T-helper 2 cell treated with Interferon-gamma antibody and Interleukin-4, amounts not matched to agents 100 ng/mL and 5 ng/mL, for 36 hours (primary cell): ENCODE measurements at regions not wholly inside any gene's neighbourhood (a gene's known extent, or its start where the extent isn't known, plus 50 kb on each side); places are given as distances from the start of the nearest gene placed in this dataset.

ENCODE experiments used
- intact Hi-C: fragments of 100-400 bp; cut with micrococcal nuclease; formaldehyde crosslinking; loops from one replicate; pipeline ENCODE4 v1.15.1; 2023

DNA sequence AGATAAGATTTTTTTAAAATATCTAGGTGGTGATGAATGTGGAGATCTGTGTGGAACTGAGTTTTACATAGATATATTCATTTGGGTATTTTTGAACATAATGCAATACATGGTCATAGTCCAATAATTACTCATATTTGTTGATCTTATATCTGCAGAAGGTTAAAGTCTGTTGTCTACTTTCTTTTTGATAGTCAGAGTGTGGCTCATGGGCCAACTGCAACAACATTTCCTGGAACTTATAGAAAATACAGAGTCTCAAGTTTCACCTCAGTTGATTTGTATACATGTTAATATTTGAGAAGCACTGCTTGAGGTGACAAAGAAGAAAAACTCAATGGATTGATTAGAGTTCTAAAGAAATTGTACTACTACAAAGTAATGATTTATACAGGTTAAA, 408.4 kb downstream of the ARAP2 start:
- intact Hi-C loops = no loop called here

DNA sequence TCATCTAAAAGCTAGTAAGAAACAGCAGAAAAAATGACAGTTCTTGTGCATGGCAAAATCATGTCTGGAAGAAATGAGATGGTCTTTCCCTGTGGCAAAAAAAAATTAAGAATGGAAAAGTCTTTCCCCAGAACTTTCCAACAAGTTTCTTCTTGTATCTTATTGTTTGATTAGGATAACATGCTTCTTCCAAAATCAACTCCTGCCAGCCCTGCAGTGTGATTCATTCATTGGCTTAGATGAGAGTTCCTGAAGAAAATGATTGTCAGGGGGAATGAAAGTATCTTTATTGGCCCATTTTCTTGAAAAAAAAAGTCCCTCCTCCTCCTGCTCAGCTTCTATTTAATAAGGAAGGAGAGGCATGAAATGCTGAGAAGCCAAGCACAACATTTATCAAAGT, 407.7 kb downstream of the ARAP2 start:
- intact Hi-C loops = no loop called here

DNA sequence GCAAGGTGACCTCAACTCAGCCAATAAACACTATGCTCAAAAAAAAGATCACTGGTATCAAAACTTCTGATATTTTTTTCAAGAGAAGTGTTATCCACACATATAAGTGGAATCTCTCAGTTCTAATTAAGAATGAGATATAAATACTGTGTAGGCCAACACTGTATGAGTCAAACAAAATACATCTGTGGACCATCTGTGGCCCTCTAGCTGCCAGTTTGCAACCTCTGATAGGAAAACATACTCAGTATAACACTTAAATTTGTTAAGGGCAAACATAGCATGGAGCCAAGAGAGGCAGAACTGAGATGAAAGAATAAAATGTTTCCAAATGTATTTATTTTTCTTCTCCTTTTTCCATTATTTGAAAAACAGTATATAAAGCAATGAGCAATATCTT, 377.3 kb downstream of the ARAP2 start:
- intact Hi-C loops = no loop called here

DNA sequence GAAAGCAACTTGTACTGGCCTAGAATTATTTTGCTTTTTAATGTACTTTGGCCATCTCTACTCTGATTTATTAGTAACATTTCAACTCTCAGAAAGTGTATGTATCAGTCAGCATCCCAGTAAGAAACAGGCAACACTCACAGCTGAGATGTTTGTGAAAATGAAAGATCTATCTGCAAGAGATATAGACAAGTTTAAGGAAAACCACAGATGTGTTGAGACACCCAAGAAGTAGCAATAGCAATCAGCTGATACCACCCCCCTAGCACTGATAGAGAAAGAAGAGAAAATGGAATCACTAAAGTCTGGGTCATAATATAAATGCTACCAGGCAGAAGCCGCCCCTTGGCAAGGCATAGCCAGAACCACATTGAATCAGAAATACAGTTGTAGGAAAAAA, 372.0 kb downstream of the ARAP2 start:
- intact Hi-C loops = no loop called here

DNA sequence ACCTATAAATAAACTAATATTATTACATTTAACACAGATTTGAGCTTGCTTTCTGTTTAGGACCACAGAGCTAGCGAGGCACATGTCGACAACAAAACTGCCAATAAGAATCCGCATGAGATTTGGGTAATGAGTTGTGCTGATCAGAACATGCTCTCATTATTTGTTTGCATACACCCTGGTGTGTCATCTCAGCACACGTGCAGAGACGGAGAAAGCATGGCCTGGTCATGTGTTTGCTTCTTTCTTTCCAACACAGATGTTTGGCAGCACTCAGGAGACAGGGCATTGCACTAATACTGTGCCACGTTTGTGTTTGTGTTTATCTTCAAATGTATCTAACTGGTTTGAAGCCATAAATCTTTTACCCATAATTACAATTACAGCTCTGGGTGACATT, 364.8 kb downstream of the ARAP2 start:
- intact Hi-C loops = no loop called here

DNA sequence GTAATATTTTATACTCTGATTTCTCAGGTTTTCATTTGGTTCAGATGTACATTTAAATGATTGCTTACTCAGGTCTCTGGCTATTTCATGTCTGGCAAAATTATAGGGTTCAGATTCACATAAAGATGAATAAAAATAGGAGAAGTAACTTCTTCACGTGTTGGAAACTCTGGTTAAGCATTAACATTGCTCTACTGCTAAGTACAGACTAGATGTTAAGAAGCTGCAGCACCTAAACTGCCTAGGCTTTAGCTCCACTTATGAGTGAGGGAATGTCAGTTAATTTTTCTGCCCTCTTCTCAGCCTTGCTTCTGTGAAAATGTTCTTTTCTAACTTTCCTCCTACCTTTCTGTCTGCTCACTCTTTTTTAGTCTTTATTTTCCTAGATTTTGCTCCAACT, 361.2 kb downstream of the ARAP2 start:
- intact Hi-C loops = no loop called here

DNA sequence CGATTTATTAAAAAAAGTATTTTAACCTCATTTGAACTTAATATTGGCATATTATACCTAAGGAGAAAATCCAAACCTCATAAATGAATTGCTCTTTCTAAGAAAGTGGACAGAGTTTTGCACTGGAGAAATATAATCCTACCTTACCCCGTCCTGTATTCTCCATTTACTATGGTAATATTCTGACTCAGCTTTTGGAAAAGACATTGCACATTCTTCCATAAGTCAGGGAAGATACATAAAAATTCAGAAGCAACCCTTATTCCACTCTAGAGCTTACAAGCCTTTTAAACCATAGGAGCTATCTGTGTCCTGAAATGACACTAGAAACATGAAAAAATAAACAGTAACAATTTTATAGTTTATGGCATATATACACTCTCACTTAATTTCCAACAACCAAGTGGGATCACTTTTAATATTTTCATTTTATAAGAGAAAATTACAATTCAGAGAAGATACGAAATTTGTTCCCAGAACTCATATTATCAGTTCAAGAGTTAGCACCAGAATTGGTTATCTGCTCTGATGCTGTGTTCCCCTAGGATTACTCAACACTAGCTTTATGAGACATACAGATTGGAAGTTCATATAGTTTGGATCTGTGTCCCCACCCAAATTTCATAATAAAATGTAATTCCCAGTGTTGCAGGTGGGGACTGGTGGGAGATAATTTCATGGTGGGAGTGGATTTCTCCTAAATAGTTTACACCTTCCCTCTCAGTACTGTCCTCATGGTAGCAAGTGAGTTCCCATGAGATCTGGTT, 359.4 kb downstream of the ARAP2 start:
- intact Hi-C loops = no loop called here

DNA sequence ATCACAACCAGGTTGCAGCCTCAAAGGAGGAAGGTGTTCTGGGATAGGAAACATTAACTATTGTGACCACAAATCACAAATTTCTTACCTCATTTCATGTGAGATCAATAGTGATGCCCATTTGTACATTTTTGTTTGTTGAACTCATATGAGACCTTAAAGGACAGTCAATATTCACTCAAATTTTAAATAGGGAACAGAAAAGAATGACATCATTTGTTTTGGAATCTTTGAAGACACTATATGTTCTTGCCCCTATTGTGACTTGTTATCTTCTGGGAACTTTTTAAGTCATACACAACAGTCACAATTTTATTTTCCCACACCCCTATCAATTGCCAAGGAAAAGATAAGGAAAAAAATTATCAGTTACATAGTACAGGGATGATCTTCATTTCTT, 346.5 kb downstream of the ARAP2 start:
- intact Hi-C loops = no loop called here

DNA sequence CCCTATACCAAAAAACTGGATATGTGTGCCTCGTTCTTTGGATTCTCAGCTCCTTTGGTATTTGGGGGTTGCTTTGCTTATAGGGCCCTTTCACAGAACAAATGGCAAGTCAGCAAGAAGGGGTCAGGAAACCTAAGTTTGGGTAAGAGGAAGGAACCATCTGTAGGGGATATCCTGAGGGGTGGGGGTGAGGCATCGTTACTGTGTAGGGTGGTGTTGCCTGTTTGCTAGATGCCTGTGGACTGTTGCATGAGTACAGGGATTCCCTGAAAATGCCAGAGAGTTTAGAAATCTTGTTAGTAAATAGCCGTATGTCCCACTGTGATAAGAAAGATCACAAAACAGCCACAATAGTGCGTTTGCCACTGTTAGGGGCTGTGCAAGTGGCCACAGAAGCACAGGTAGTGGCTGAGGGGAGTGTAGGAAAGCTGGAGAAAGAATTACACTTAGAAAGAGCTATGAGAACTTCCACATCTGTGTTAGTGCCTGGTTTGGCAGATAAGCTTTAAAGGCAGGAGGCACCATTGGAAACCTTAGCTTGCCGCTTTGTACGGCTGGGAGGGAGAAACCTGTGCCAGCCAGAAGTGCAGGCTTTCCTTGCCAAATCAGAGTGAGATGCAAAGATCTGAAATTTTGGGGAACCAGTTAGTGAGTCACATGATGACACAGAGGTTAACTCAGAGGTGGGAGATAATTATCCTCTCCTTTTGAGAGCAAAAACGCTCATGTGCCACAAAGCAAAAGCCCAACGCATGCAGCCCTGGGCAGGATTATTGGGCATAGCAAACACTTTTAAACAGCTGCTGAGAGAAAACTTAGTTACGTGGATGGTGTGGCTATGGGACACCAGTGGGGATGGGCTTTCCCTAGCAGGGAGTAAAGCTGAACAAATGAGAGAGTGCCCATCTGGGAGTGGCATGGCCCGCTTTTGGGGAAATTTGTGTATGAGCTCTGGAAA, 343.7 kb downstream of the ARAP2 start:
- intact Hi-C loops = no loop called here

DNA sequence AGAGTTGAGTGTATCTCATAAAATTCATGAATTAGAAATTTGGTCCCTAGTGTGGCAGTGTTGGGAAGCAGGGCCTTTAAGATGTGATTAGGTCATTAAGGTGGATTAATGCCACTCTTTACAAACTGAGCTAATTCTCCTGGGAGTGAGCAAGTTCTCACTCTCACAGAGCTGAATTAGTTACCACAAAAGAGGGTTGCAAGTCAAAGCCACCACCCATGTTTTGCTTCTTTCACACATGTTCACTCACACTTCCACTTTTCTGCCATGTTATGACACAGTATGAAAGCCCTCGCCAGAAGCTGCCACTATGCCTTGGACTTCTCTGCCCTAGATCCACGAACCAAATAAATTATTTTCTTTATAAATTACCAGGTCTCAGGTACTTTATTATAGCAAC, 332.1 kb downstream of the ARAP2 start:
- intact Hi-C loops = no loop called here

DNA sequence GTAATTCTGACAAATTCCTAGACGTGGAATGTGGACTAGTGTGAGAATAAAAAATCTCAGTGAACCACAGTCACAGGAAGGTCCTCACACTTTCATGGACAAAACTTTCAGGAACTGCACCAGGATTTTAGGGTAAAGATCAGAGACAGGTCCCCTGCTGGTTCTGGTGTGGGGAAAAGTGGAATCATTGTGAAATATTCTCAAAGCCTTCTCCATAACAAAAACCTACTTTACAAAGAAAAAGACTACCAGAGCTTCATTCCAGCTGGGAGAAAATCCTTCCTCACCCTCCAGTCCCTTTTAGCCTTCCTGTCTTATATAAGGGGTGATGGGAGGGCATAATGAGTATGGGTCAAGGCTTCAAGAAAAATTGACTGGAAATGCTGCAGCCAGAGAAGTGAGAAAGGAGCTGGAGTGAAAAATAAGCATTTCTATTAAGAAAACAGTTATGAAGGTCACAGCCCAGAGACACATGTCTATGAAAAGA, 325.8 kb downstream of the ARAP2 start:
- intact Hi-C loops = no loop called here

DNA sequence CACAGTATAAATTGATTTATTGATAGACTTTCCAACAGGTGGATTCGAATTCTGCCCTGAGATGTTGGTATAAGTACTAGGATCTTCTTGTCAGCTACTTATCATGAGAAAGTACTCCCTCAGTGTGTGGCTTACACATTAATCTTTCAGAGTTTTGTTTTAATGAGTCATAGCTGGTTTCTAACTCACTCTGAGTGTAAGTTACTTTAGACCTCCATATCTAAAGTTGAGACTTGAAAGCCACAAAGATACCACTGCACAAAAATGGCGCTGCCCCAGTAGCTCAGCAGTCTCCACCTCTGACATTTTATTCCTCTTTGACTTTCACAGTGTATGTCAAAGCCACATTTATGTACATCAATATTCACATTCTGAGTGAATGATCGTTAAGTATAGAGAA, 318.5 kb downstream of the ARAP2 start:
- intact Hi-C loops = no loop called here

DNA sequence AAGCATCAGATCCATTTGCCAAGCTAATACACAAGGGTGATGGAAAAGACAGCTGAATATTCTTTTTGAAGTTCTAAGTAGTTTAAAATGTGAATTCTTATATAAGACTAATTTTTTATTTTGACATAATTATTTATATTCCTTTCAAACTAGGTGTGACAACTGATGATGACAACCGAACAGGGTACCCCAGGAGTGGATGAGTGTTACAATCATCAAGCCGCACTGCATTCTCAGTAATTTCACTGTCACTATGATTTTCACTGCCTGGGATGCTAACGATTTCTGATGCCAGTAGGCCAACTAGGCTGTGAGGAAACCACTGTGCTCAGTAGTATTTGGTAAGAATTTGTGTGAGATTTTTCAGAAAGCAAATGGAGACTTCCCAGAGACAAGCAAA, 317.5 kb downstream of the ARAP2 start:
- intact Hi-C loops = no loop called here

DNA sequence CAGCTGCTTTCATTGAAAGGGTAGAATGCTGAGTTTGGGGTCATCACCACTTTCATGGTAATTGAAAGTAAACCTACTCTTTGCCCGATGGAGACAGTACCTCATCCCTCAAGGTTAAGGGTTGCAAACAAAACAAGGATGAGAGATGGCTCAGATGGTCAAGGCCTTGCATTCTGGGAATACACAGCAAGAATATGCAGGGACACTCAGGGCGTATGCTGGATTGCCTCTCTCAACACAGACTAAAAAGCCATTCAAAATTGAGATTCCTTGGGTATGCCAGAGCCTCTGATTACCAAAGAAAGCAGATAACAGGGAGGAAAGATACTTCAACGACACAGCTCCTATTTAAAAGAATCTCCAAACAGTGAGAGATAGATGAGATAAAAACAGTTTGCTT, 310.4 kb downstream of the ARAP2 start:
- intact Hi-C loops = loop anchor here (2.0 kb wide), 1 partner anchor 209 kb away; no protein-coding TSS in a partner anchor

DNA sequence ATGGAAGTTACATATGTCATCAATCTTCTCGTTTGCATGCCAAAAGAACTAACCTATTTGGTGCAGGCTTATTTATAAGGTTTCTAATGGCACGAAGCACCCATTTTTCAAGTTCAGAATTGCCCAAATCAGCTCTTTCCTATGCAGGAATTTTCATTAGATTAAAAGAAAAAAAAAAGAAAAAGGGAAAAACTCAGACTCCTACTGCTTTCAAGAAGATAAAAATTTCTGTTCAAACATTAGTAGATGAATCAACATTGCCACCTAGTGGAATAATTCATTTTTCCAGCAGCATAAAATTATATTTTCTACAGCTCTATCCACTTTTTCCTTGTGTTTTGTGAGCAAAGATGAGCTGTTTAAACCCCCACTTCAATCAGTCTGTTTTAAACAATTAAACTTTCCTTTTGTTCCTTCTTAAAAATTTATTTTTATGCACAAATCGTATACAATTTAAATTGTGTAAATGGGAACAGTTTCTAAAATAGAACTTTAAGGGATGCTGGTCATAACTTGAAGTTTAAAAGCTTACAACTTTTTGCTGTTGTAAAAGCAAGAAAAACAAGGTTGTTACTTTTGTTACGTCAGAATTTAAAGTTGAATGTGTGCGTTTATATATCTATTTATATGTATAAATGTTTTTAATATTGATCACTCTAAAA, 309.9 kb downstream of the ARAP2 start:
- intact Hi-C loops = loop anchor here (2.0 kb wide), 1 partner anchor 210 kb away; no protein-coding TSS in a partner anchor

DNA sequence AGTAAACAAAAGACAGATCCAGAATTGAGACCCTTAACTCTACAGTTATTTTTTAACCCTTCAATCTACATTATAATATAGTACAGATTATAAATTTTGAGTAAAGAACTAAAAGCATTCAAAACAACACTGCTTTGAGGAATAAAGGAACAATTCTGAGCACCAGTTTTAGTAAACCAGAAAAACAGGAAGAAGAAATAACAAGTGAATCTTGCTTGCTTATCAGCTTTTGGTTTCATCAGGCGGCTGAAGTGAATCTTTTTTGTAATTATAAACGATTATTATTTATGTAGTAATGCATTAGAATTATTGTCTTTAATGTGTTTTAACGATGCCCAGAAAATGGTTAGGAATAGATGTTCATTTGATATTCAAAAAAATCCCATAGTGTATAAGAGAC, 305.4 kb downstream of the ARAP2 start:
- intact Hi-C loops = no loop called here

DNA sequence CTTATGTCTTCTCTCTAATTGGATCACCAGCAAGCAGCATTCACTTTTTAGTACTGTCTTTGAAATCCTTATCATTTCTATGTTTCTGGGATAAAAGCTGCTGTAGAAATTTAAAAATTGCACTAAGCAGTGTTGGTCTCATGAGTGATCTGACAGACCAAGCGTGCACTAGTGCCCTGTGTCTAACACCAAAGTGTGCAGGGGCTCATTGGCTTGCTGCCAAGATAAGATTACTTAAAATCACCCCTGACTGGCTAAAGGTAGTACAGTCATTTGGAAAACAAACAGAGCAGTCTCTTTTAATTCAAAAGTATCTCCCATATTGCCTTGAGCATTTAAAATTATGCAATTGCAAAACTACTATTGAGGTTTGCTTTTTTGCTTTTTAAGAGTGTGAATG, 304.6 kb downstream of the ARAP2 start:
- intact Hi-C loops = no loop called here

DNA sequence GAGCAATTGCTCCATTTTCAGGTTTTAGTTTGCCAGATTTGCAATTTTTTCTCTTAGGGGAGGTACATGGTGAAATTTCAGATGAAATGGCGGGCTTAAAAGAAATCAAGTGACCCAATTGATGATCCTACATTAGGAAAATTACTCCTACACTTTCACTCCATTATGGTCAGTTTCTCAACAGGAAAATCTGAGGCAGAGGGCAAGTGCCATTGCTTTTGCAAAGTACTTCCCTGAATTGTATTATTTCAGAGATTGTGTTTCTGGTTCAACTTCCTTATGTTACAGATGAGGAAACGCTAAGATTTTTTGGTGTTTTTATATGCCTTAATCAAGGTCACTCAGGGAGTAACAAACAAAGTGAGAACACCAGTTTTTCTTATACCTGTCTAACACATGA, 302.2 kb downstream of the ARAP2 start:
- intact Hi-C loops = no loop called here

DNA sequence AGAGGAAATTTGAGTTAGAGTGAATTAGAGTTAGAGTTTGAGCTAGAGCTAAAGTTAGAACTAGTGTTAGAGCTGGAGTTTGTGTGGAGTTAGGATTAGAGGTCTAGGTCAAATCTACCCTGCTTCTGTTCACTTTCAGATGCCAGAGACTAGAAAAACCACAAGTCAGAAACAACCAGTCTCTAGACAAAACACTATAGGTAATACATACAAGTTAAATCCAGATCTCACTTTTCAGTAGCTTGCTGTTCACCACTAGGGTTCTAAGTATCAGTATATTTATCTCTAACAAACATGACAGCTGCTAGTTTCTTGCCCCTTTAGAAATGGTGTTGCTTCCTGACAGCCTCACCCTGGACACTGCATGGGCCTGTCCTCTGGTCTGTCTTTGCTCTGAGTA, 300.7 kb downstream of the ARAP2 start:
- intact Hi-C loops = no loop called here

DNA sequence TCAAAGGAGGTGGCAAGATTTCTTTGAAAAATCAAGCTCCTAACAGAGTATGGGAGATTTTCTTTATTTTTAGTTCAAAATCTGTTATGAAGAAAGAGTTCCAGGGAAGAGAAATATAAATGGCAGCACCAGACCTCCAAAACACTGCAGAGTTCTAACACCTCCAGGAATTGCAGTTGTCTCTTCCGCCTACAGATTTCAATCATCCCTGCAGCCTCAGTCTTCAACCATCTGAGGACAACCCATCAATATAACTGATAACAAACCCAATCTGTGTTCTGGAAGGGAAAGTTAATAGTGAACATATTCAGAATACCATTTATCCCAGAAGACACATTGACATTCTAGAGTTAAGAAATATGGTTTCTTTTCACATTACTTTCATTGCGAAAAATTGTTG, 296.1 kb downstream of the ARAP2 start:
- intact Hi-C loops = no loop called here

DNA sequence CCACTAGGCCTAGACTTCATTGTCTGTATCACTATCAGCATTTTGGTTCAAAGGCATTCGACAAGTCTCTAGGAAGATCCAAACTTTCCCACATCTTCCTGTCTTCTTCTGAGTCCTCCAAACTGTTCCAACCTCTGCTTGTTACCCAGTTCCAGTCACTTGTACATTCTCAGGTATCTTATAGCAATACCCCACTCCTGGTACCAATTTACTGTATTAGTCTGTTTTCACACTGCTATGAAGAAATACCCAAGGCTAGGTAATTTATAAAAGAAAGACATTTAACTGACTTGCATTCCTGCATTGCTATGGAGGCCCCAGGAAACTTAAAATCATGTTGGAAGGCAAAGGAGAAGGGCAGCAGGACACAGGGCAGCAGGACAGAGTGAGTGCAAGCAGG, 293.9 kb downstream of the ARAP2 start:
- intact Hi-C loops = no loop called here

DNA sequence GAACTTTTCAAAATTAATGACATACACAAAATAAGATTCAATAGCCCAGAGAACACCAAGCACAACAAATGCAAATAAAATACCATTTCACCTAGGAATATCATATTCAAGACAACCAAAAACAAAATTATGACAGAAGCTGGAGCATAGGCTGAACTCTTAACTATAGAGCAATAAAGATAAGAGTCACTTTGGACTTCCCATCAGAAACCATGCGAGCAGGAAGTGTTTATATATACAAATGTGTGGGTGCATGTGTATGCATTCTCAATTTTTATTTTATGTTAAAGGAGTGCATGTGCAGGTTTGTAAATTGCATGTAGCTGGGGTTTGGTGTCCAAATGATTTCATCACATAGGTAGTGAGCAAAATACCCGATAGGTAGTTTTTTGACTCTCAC, 291.6 kb downstream of the ARAP2 start:
- intact Hi-C loops = no loop called here
